Right lobe of liver (tissue), 4 donors: ENCODE measurements at regions not wholly inside any gene's neighbourhood (a gene's known extent, or its start where the extent isn't known, plus 50 kb on each side); places are given as distances from the start of the nearest gene placed in this dataset.

Experiments
- CTCF ChIP-seq, 4 donors: fragments of 200-600 bp in 3 of 4; fragments of 450-650 bp in 1 of 4; IDR thresholded peaks; one replicate each; pipeline versions ENCODE4 v1.5.1 to v1.8.0; 2016 to 2022; ENCODE audit warnings: antibody characterized with exemption in 4 of 4, mild to moderate bottlenecking in 2 of 4
- POLR2A ChIP-seq: fragments of 450-650 bp; IDR thresholded peaks from one replicate; pipeline ENCODE4 v1.6.1; 2017; ENCODE audit warnings: antibody characterized with exemption, mild to moderate bottlenecking
- donor health status: DM: no; HTN: no; CAD: no.
- donor health status: DM: no; HTN: no; CAD: no.
- donor health status: DM: no; HTN: yes; CAD: no.

GRCh38 chr3:190746531-190746930, 116.0 kb downstream of the GMNC start:
- TF ChIP-seq CTCF (IDR thresholded peaks at IDR 0.05) = no peak
- TF ChIP-seq POLR2A = no peak
